ENCODE measurements at regions not wholly inside any gene's neighbourhood (a gene's known extent, or its start where the extent isn't known, plus 50 kb on each side); places are given as distances from the start of the nearest gene placed in this dataset.

GRCh38 chr19:46927893-46928292 is 67.1 kb downstream of the ARHGAP35 start:
- CTCF ChIA-PET: interaction anchor here (1.0 to 2.7 kb wide), 3 partner anchors 17 to 62 kb away, joined by 3 to 9 read pairs (median 3); no protein-coding TSS in a partner anchor
- Mint-ChIP-seq H3K4me1 (ENCODE audit: low read depth, unreplicated experiment) (peaks cover 54% of the 10 kb centered on the region), H3K4me3 (ENCODE audit: low read depth, unreplicated experiment) (no peak overlapping the region), H3K27ac (ENCODE audit: unreplicated experiment) (peak overlapping the region; percentile 91), H3K36me3 (ENCODE audit: insufficient read depth, unreplicated experiment) (peaks cover 19% of the 10 kb centered on the region), H3K9me3 (ENCODE audit: low read depth, unreplicated experiment) (no peaks in the 10 kb centered on the region), H3K27me3 (ENCODE audit: unreplicated experiment) (no peaks in the 10 kb centered on the region)
- DNase-seq: no peak
- intact Hi-C loops (cut with micrococcal nuclease; ENCODE audit: unreplicated experiment): loop anchor here (5.0 kb wide), 2 partner anchors 49 to 66 kb away; partner anchors contain the start of gene ARHGAP35
- TF ChIP-seq CTCF (IDR thresholded peaks at IDR 0.05; ENCODE audit: unreplicated experiment): no peak
- no TSS peak for BruUV-seq (replicated peaks)

GRCh38 chr19:46928951-46929350 is 68.2 kb downstream of the ARHGAP35 start:
- peaks cover 55% of the 10 kb centered on the region for H3K4me1 Mint-ChIP-seq (ENCODE audit: low read depth, unreplicated experiment)
- intact Hi-C loops (cut with micrococcal nuclease; ENCODE audit: unreplicated experiment): loop anchor here (5.0 kb wide), 2 partner anchors 48 to 67 kb away; partner anchors contain the start of gene ARHGAP35
- H3K36me3 Mint-ChIP-seq (ENCODE audit: insufficient read depth, unreplicated experiment): peaks cover 10% of the 10 kb centered on the region
- H3K9me3 Mint-ChIP-seq (ENCODE audit: low read depth, unreplicated experiment): no peaks in the 10 kb centered on the region
- no peak overlapping the region for H3K27ac Mint-ChIP-seq (ENCODE audit: unreplicated experiment)
- no peak overlapping the region for H3K4me3 Mint-ChIP-seq (ENCODE audit: low read depth, unreplicated experiment)
- DNase-seq: no peak
- CTCF ChIA-PET: no interaction called here
- H3K27me3 Mint-ChIP-seq (ENCODE audit: unreplicated experiment): no peaks in the 10 kb centered on the region
- no peak for TF ChIP-seq CTCF (IDR thresholded peaks at IDR 0.05; ENCODE audit: unreplicated experiment)
- no TSS peak for BruUV-seq (replicated peaks)

GRCh38 chr19:46931202-46931601 is 70.4 kb downstream of the ARHGAP35 start:
- no peaks in the 10 kb centered on the region for H3K9me3 Mint-ChIP-seq (ENCODE audit: low read depth, unreplicated experiment)
- no peak for TF ChIP-seq CTCF (IDR thresholded peaks at IDR 0.05; ENCODE audit: unreplicated experiment)
- no peak overlapping the region for H3K27ac Mint-ChIP-seq (ENCODE audit: unreplicated experiment)
- no peak overlapping the region for H3K4me3 Mint-ChIP-seq (ENCODE audit: low read depth, unreplicated experiment)
- intact Hi-C loops (cut with micrococcal nuclease; ENCODE audit: unreplicated experiment): no loop called here
- H3K27me3 Mint-ChIP-seq (ENCODE audit: unreplicated experiment): no peaks in the 10 kb centered on the region
- CTCF ChIA-PET: interaction anchor here (0.6 kb wide), 1 partner anchor 9 kb away, joined by 4 read pairs; no protein-coding TSS in a partner anchor
- peaks cover 45% of the 10 kb centered on the region for H3K4me1 Mint-ChIP-seq (ENCODE audit: low read depth, unreplicated experiment)
- H3K36me3 Mint-ChIP-seq (ENCODE audit: insufficient read depth, unreplicated experiment): peaks cover 4% of the 10 kb centered on the region
- no TSS peak for BruUV-seq (replicated peaks)
- DNase-seq: no peak

- Mint-ChIP-seq H3K36me3 (ENCODE audit: insufficient read depth, unreplicated experiment) (peaks cover 7% of the 10 kb centered on the region), H3K9me3 (ENCODE audit: low read depth, unreplicated experiment) (no peaks in the 10 kb centered on the region), H3K27me3 (ENCODE audit: unreplicated experiment) (no peaks in the 10 kb centered on the region), H3K27ac (ENCODE audit: unreplicated experiment) (no peak overlapping the region), H3K4me3 (ENCODE audit: low read depth, unreplicated experiment) (no peak overlapping the region), H3K4me1 (ENCODE audit: low read depth, unreplicated experiment) (peaks cover 33% of the 10 kb centered on the region)
- BruUV-seq (replicated peaks): no TSS peak
- CTCF ChIA-PET: interaction anchor here (0.8 kb wide), 1 partner anchor 81 kb away, joined by 3 read pairs; no protein-coding TSS in a partner anchor
- no peak for DNase-seq
- no peak for TF ChIP-seq CTCF (IDR thresholded peaks at IDR 0.05; ENCODE audit: unreplicated experiment)
- intact Hi-C loops (cut with micrococcal nuclease; ENCODE audit: unreplicated experiment): no loop called here
These were observed 71.5 kb downstream of the ARHGAP35 start for GRCh38 chr19:46932346-46932745.

All from Calu3 (cell line).